Esophagus squamous epithelium (tissue), 4 donors: ENCODE measurements at regions not wholly inside any gene's neighbourhood (a gene's known extent, or its start where the extent isn't known, plus 50 kb on each side); places are given as distances from the start of the nearest gene placed in this dataset.

ENCODE experiments used
- CTCF ChIP-seq, 6 experiments: fragments of 450-650 bp in 4 of 6; fragments of 200-600 bp in 2 of 6; sonication (generic) in 2 of 6; IDR thresholded peaks; one replicate each; pipeline ENCODE4 v1.5.1; 2016 to 2019; ENCODE audit warnings: antibody characterized with exemption in 6 of 6, mild to moderate bottlenecking in 4 of 6, moderate library complexity in 4 of 6
- POLR2A ChIP-seq, 4 donors: fragments of 450-650 bp; IDR thresholded peaks; one replicate each; pipeline ENCODE4 v1.6.1; 2017; ENCODE audit warnings: antibody characterized with exemption in 4 of 4, mild to moderate bottlenecking in 4 of 4, moderate library complexity in 3 of 4

GRCh38 chr12:41963398-41963797, 181.3 kb downstream of the GXYLT1 start:
- TF ChIP-seq CTCF (IDR thresholded peaks at IDR 0.05): no peak
- TF ChIP-seq POLR2A (IDR thresholded peaks at IDR 0.05): no peak
